K562 (cell line): ENCODE measurements at regions not wholly inside any gene's neighbourhood (a gene's known extent, or its start where the extent isn't known, plus 50 kb on each side); places are given as distances from the start of the nearest gene placed in this dataset.

ENCODE experiments used
- ATAC-seq: fragments of 200-7000 bp; cut with Tn5 transposase; 3 replicates; pipeline ENCODE4 v1.9.1; 2020; ENCODE audit warnings: moderate library complexity
- BruUV-seq: library from RNA; stranded (reverse); fragments of 400-500 nt; replicated peaks from 2 replicates; lab custom pipeline; 2021; lab: Mats Ljungman, UMichigan
- CTCF ChIA-PET: fragments of 300-600 bp; formaldehyde crosslinking; extraction: SDS; loops from one replicate; lab custom pipeline; 2021; ENCODE audit warnings: low intra/inter-chr PET ratio; lab: Yijun Ruan, JAX
- POLR2A ChIA-PET: fragments of 300-600, 350-650 bp; sonication (Branson Sonifier 250); formaldehyde crosslinking; extraction: SDS; loops from one replicate; lab custom pipeline; 2021; ENCODE audit warnings: antibody characterized with exemption, inconsistent platforms; lab: Yijun Ruan, JAX
- DNase-seq, 4 experiments: peaks; one replicate each; pipeline versions ENCODE4 v3.0.0 to v3.0.0-alpha.2; 2011 to 2018; ENCODE audit warnings: low spot score in 3 of 4, mixed read lengths in 3 of 4; ENCODE audit errors: extremely low read depth in 1 of 4
- FAIRE-seq: peaks from 2 replicates; lab custom pipeline; 2011; peaks lifted over from hg19 to GRCh38; lab: Jason Lieb, UNC
- H2AFZ ChIP-seq: 2 replicates; pipeline ENCODE4 v1.6.0; 2011; ENCODE audit warnings: low read depth, low read length, control low read depth, inconsistent platforms
- H3K27ac ChIP-seq: fragments of 200-600 bp; 3 replicates; pipeline ENCODE4 v1.8.0; 2011; ENCODE audit warnings: low read depth, mild to moderate bottlenecking, control low read depth, inconsistent platforms, low read length, moderate library complexity, mixed read lengths; ENCODE audit errors: extremely low read depth
- H3K27me3 ChIP-seq, 2 experiments: fragments of 300-600 bp in 1 of 2; 2 replicates in 1 of 2; 3 replicates in 1 of 2; pipeline versions ENCODE4 v1.6.0 to v1.8.0; 2011; ENCODE audit warnings: inconsistent platforms in 2 of 2, low read length in 2 of 2, mild to moderate bottlenecking in 1 of 2, mixed read lengths in 1 of 2, moderate library complexity in 1 of 2; ENCODE audit not compliant: control insufficient read depth in 2 of 2, insufficient read depth in 2 of 2
- H3K36me3 ChIP-seq: fragments of 300-600 bp; 3 replicates; pipeline ENCODE4 v1.8.0; 2011; ENCODE audit warnings: mild to moderate bottlenecking, low read length, inconsistent platforms; ENCODE audit not compliant: control insufficient read depth, insufficient read depth
- H3K4me1 ChIP-seq, 2 experiments: fragments of 200-600 bp in 1 of 2; replicated peaks in 1 of 2; 2 replicates in 1 of 2; 3 replicates in 1 of 2; pipeline versions ENCODE4 v1.5.1 to v1.8.0; 2011; ENCODE audit warnings: inconsistent platforms in 2 of 2, low read length in 2 of 2, mild to moderate bottlenecking in 1 of 2, mixed read lengths in 1 of 2, moderate library complexity in 1 of 2; ENCODE audit not compliant: control insufficient read depth in 2 of 2, insufficient read depth in 2 of 2
- H3K4me2 ChIP-seq: 2 replicates; pipeline ENCODE4 v1.6.1; 2011; ENCODE audit warnings: low read length, control low read depth, inconsistent platforms, mixed read lengths; ENCODE audit not compliant: insufficient read depth
- H3K4me3 ChIP-seq: fragments of 200-600 bp; sonication (generic), shearing (Covaris generic); 2 replicates; pipeline ENCODE4 v1.5.1; 2016; ENCODE audit warnings: control low read depth, inconsistent platforms
- H3K79me2 ChIP-seq: fragments of 200-600 bp; 3 replicates; pipeline ENCODE4 v1.8.0; 2011; ENCODE audit warnings: low read length, inconsistent platforms; ENCODE audit not compliant: control insufficient read depth, insufficient read depth
- H3K9ac ChIP-seq, 2 experiments: 2 replicates each; pipeline versions ENCODE4 v1.6.0 to v1.6.1; 2011; ENCODE audit warnings: low read depth in 2 of 2, low read length in 2 of 2, control low read depth in 1 of 2, inconsistent platforms in 1 of 2, mild to moderate bottlenecking in 1 of 2, mixed read lengths in 1 of 2; ENCODE audit not compliant: insufficient read depth in 1 of 2
- H3K9me1 ChIP-seq: one replicate; pipeline ENCODE4 v1.6.0; 2011; ENCODE audit warnings: inconsistent platforms, mild to moderate bottlenecking, low read length, moderate library complexity; ENCODE audit not compliant: control insufficient read depth, insufficient read depth
- H3K9me3 ChIP-seq: replicated peaks from 2 replicates; pipeline ENCODE4 v1.5.1; 2011; ENCODE audit warnings: low read depth, low read length, inconsistent platforms; ENCODE audit not compliant: control insufficient read depth, insufficient read depth
- H4K20me1 ChIP-seq: replicated peaks from 2 replicates; pipeline ENCODE4 v1.6.1; 2011; ENCODE audit warnings: low read length, inconsistent platforms, mixed read lengths; ENCODE audit not compliant: control insufficient read depth, insufficient read depth
- HNRNPLL ChIP-seq: fragments of 200-400 bp; formaldehyde crosslinking; IDR thresholded peaks from 2 replicates; pipeline ENCODE4 v1.6.1; 2017; ENCODE audit warnings: low read length, low read depth, mild to moderate bottlenecking; ENCODE audit not compliant: poor library complexity, severe bottlenecking
- RAD21 ChIP-seq, 2 experiments: fragments of 250-450 bp in 1 of 2; fragments of 450-650 bp in 1 of 2; sonication (Bioruptor Pico) in 1 of 2; formaldehyde crosslinking in 1 of 2; IDR thresholded peaks in 1 of 2; conservative IDR thresholded peaks in 1 of 2; 2 replicates each; pipeline versions ENCODE4 v1.4.0 to v1.8.0; 2020 to 2022; ENCODE audit warnings: mild to moderate bottlenecking in 2 of 2, moderate library complexity in 1 of 2
- SMC3 ChIP-seq: conservative IDR thresholded peaks from 2 replicates; pipeline ENCODE4 v1.6.1; 2011; ENCODE audit warnings: low read depth, low read length, improper control_type of control experiment; ENCODE audit not compliant: insufficient read depth
- SRSF1 ChIP-seq: fragments of 200-400 bp; formaldehyde crosslinking; IDR thresholded peaks from 2 replicates; pipeline ENCODE4 v1.6.1; 2017; ENCODE audit warnings: mild to moderate bottlenecking, low read depth, low read length, moderate library complexity
- WGBS: fragments of 100-300 bp; shearing (Covaris generic); methylation state at CpG from one replicate; pipeline ENCODE4 v1.1.6; 2016; ENCODE audit warnings: low coverage, mixed read lengths; ENCODE audit not compliant: insufficient coverage; ENCODE audit errors: missing lambda C conversion rate; 5-methylcytosine and 5-hydroxymethylcytosine counted together
- in situ Hi-C: fragments of 300-500 bp; cut with MboI; formaldehyde crosslinking; loops from 4 replicates; pipeline ENCODE4 v1.15.0; 2018; ENCODE audit warnings: inconsistent platforms, mixed read lengths
- intact Hi-C: fragments of 100-400 bp; cut with micrococcal nuclease; formaldehyde crosslinking; loops from 2 replicates; pipeline ENCODE4 v1.14.2; 2022
- TF ChIP-seq, protein P1 (sequence below): sonication (generic); formaldehyde crosslinking; IDR thresholded peaks from 2 replicates; pipeline ENCODE4 v1.8.1; 2023; ENCODE audit warnings: mild to moderate bottlenecking, missing genetic modification reagents
- TF ChIP-seq, protein P2 (sequence below), 3 experiments: IDR thresholded peaks in 2 of 3; conservative IDR thresholded peaks in 1 of 3; 2 replicates each; pipeline ENCODE4 v1.5.1; 2011 to 2012; ENCODE audit warnings: low read length in 3 of 3, mild to moderate bottlenecking in 3 of 3, control low read depth in 2 of 3, improper control_type of control experiment in 1 of 3, inconsistent platforms in 1 of 3, low read depth in 1 of 3, mixed read lengths in 1 of 3, moderate library complexity in 1 of 3; ENCODE audit not compliant: insufficient read depth in 2 of 3
- TF ChIP-seq, protein P3 (sequence below), 2 experiments: fragments of 450-650 bp; formaldehyde crosslinking in 1 of 2; IDR thresholded peaks; 2 replicates each; pipeline versions ENCODE4 v1.4.0 to v1.6.1; 2014 to 2020; ENCODE audit warnings: mild to moderate bottlenecking in 2 of 2, borderline replicate concordance in 1 of 2, low read depth in 1 of 2

- FAIRE-seq: peak; percentile 80
- peak; percentile 94 for ATAC-seq
- intact Hi-C loops: loop anchor here (10.0 kb wide), 1 partner anchor 105 kb away; no protein-coding TSS in a partner anchor
- TF ChIP-seq, protein P1, sequence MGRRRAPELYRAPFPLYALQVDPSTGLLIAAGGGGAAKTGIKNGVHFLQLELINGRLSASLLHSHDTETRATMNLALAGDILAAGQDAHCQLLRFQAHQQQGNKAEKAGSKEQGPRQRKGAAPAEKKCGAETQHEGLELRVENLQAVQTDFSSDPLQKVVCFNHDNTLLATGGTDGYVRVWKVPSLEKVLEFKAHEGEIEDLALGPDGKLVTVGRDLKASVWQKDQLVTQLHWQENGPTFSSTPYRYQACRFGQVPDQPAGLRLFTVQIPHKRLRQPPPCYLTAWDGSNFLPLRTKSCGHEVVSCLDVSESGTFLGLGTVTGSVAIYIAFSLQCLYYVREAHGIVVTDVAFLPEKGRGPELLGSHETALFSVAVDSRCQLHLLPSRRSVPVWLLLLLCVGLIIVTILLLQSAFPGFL: no peak
- peak; percentile 17 to 43; a peak in 2 of 4 replicates for TF ChIP-seq RAD21 (CRISPR knock-in tag; conservative IDR thresholded peaks at IDR 0.05 in 1 of 2, IDR thresholded peaks at IDR 0.05 in 1 of 2)
- TF ChIP-seq, protein P2, sequence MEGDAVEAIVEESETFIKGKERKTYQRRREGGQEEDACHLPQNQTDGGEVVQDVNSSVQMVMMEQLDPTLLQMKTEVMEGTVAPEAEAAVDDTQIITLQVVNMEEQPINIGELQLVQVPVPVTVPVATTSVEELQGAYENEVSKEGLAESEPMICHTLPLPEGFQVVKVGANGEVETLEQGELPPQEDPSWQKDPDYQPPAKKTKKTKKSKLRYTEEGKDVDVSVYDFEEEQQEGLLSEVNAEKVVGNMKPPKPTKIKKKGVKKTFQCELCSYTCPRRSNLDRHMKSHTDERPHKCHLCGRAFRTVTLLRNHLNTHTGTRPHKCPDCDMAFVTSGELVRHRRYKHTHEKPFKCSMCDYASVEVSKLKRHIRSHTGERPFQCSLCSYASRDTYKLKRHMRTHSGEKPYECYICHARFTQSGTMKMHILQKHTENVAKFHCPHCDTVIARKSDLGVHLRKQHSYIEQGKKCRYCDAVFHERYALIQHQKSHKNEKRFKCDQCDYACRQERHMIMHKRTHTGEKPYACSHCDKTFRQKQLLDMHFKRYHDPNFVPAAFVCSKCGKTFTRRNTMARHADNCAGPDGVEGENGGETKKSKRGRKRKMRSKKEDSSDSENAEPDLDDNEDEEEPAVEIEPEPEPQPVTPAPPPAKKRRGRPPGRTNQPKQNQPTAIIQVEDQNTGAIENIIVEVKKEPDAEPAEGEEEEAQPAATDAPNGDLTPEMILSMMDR (IDR thresholded peaks at IDR 0.05 in 2 of 3, conservative IDR thresholded peaks at IDR 0.05 in 1 of 3; ENCODE audit: insufficient read depth in 2 of 3, low read depth in 1 of 3, low read length in 3 of 3): peak; percentile 59 to 98 (median 84)
- TF ChIP-seq HNRNPLL: peak; percentile 26
- TF ChIP-seq, protein P3, sequence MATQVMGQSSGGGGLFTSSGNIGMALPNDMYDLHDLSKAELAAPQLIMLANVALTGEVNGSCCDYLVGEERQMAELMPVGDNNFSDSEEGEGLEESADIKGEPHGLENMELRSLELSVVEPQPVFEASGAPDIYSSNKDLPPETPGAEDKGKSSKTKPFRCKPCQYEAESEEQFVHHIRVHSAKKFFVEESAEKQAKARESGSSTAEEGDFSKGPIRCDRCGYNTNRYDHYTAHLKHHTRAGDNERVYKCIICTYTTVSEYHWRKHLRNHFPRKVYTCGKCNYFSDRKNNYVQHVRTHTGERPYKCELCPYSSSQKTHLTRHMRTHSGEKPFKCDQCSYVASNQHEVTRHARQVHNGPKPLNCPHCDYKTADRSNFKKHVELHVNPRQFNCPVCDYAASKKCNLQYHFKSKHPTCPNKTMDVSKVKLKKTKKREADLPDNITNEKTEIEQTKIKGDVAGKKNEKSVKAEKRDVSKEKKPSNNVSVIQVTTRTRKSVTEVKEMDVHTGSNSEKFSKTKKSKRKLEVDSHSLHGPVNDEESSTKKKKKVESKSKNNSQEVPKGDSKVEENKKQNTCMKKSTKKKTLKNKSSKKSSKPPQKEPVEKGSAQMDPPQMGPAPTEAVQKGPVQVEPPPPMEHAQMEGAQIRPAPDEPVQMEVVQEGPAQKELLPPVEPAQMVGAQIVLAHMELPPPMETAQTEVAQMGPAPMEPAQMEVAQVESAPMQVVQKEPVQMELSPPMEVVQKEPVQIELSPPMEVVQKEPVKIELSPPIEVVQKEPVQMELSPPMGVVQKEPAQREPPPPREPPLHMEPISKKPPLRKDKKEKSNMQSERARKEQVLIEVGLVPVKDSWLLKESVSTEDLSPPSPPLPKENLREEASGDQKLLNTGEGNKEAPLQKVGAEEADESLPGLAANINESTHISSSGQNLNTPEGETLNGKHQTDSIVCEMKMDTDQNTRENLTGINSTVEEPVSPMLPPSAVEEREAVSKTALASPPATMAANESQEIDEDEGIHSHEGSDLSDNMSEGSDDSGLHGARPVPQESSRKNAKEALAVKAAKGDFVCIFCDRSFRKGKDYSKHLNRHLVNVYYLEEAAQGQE (IDR thresholded peaks at IDR 0.05; ENCODE audit: borderline replicate concordance): peak; percentile 38; the same call in 1 of the 2 replicates
- TF ChIP-seq, protein P3 (CRISPR knock-in tag; IDR thresholded peaks at IDR 0.05; ENCODE audit: low read depth): no peak
- no peak for TF ChIP-seq SRSF1
- 0 out of 2 replicates have a peak, but pooled peaks have one; percentile 42 for TF ChIP-seq SMC3
Measured at GRCh38 chr14:22099942-22100763, 426.5 kb upstream of the OR4E1 start.

More at GRCh38 chr14:22099942-22100763, 426.5 kb upstream of the OR4E1 start:
- no peaks in the 10 kb centered on the region for H3K36me3 ChIP-seq
- no peaks in the 10 kb centered on the region for H3K27me3 ChIP-seq
- no peaks in the 10 kb centered on the region for H3K4me1 ChIP-seq
- WGBS: 3% methylated on average over 11 of the region's 11 CpGs
- H2AFZ ChIP-seq: no peak overlapping the region
- no peaks in the 10 kb centered on the region for H3K9me3 ChIP-seq
- no peak overlapping the region for H3K9ac ChIP-seq
- ChIA-PET CTCF (interaction anchor here (0.5 to 0.8 kb wide), 4 partner anchors 16 to 112 kb away, joined by 3 to 6 read pairs (median 4); no protein-coding TSS in a partner anchor), POLR2A (no interaction called here)
- DNase-seq: peak in 3 of 4 experiments; percentile 5 to 53 (median 17)
- no peaks in the 10 kb centered on the region for H3K9me1 ChIP-seq
- no TSS peak for BruUV-seq
- no peak overlapping the region; the same call in 1 of the 2 replicates for H3K4me2 ChIP-seq
- in situ Hi-C loops: no loop called here
- no peak overlapping the region for H3K27ac ChIP-seq
- H3K79me2 ChIP-seq: no peaks in the 10 kb centered on the region
- no peaks in the 10 kb centered on the region for H4K20me1 ChIP-seq
- H3K4me3 ChIP-seq: no peak overlapping the region
